RWPE2 (cell line): ENCODE measurements at regions not wholly inside any gene's neighbourhood (a gene's known extent, or its start where the extent isn't known, plus 50 kb on each side); places are given as distances from the start of the nearest gene placed in this dataset.

Source experiments
- ATAC-seq: fragments of 200-7000 bp; cut with Tn5 transposase; 3 replicates; pipeline ENCODE4 v1.9.1; 2021; ENCODE audit warnings: low read depth
- DNase-seq: peaks from one replicate; pipeline ENCODE4 v3.0.0-alpha.2; 2020; ENCODE audit warnings: low spot score
- H3K27ac ChIP-seq: fragments of 450-650 bp; 2 replicates; pipeline ENCODE4 v1.5.1; 2017; ENCODE audit warnings: mild to moderate bottlenecking; ENCODE audit not compliant: poor library complexity, severe bottlenecking
- H3K27me3 ChIP-seq: fragments of 250-450 bp; sonication (Bioruptor Pico); 2 replicates; pipeline ENCODE4 v1.5.1; 2021; ENCODE audit warnings: mild to moderate bottlenecking, moderate library complexity; ENCODE audit not compliant: insufficient read depth, poor library complexity, severe bottlenecking
- H3K36me3 ChIP-seq: fragments of 250-450 bp; sonication (Bioruptor Pico); 2 replicates; pipeline ENCODE4 v1.5.1; 2020; ENCODE audit warnings: low read depth, mild to moderate bottlenecking, moderate library complexity
- H3K4me1 ChIP-seq: fragments of 250-450 bp; sonication (Bioruptor Pico); 2 replicates; pipeline ENCODE4 v1.5.1; 2021; ENCODE audit warnings: mild to moderate bottlenecking, moderate library complexity; ENCODE audit not compliant: insufficient read depth, poor library complexity, severe bottlenecking
- H3K4me3 ChIP-seq: fragments of 250-450 bp; sonication (Bioruptor Pico); 2 replicates; pipeline ENCODE4 v1.5.1; 2021; ENCODE audit warnings: mild to moderate bottlenecking, moderate library complexity; ENCODE audit not compliant: severe bottlenecking
- H3K9me3 ChIP-seq: fragments of 250-450 bp; sonication (Bioruptor Pico); 2 replicates; pipeline ENCODE4 v1.5.1; 2021; ENCODE audit warnings: mild to moderate bottlenecking, moderate library complexity; ENCODE audit not compliant: severe bottlenecking
- TF ChIP-seq, protein P1 (sequence below): fragments of 450-650 bp; IDR thresholded peaks from one replicate; pipeline ENCODE4 v1.5.1; 2017; ENCODE audit warnings: mild to moderate bottlenecking, moderate library complexity; ENCODE audit not compliant: poor library complexity, severe bottlenecking

DNA sequence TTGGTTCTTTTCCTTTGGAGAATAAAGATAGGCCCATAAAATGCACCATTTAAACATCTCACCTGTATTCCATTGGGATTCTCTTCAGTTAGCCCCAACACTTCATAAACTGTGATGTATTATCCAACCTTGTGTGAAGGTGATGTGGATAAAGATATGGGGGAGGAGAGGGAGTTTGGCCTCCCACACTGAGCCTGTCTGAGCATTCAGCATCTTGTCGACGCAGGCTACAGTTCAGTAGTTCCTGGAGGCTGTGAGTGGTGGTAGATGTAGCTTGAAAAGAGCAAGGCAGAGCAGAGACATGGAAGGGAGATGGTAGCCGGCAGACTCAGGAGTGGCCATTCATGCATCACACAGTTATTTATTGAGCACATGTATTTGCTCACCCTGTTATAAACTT, 292.4 kb upstream of the PITX2 start:
- Histone ChIP-seq H3K4me3 (no peak overlapping the region), H3K27ac (no peak overlapping the region), H3K9me3 (no peaks in the 10 kb centered on the region), H3K27me3 (no peaks in the 10 kb centered on the region), H3K4me1 (no peaks in the 10 kb centered on the region), H3K36me3 (no peaks in the 10 kb centered on the region)
- TF ChIP-seq, protein P1, sequence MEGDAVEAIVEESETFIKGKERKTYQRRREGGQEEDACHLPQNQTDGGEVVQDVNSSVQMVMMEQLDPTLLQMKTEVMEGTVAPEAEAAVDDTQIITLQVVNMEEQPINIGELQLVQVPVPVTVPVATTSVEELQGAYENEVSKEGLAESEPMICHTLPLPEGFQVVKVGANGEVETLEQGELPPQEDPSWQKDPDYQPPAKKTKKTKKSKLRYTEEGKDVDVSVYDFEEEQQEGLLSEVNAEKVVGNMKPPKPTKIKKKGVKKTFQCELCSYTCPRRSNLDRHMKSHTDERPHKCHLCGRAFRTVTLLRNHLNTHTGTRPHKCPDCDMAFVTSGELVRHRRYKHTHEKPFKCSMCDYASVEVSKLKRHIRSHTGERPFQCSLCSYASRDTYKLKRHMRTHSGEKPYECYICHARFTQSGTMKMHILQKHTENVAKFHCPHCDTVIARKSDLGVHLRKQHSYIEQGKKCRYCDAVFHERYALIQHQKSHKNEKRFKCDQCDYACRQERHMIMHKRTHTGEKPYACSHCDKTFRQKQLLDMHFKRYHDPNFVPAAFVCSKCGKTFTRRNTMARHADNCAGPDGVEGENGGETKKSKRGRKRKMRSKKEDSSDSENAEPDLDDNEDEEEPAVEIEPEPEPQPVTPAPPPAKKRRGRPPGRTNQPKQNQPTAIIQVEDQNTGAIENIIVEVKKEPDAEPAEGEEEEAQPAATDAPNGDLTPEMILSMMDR, result no peak
- DNase-seq (no peak), ATAC-seq (no peak)

DNA sequence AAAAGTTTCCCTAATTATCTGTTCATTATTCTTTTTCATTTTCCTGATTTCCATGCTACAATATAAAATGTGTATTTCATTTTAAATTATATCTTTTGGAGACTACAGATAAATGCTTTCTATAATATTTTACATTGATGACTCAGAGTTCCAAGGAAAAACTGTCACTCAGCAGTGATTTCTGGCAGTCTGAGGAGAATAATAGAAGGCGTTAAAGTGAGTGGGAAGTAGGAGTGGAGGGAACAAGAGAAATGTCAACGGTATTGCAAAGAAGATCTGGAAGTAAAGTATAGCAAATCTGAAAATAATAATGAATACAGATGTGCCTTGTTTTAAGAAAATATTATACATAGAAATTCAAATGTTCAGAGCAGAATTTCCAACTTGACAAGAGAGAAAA, 293.6 kb upstream of the PITX2 start:
- TF ChIP-seq, protein P1, result no peak
- no peaks in the 10 kb centered on the region for H3K9me3 ChIP-seq
- no peak overlapping the region for H3K4me3 ChIP-seq
- no peak overlapping the region for H3K27ac ChIP-seq
- no peaks in the 10 kb centered on the region for H3K27me3 ChIP-seq
- no peak for DNase-seq
- no peak for ATAC-seq
- no peaks in the 10 kb centered on the region for H3K36me3 ChIP-seq
- no peaks in the 10 kb centered on the region for H3K4me1 ChIP-seq

DNA sequence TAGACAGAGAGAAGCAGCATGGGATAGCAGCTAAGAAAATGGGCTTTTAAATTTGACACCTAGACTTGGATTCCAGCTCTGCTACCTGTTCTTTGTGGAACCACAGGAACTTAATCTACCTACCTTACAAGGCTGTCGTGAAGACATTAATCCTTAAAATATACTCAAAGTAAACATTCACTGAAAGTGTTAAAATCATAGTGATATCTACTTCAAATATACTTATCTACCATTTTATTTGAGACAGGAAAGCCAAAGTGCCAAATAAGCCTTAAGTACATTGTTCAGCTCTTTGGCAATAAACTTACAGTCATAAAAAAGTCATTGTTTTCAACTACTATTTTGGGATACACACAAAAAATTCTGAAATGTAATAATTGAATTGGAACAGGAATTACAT, 295.0 kb upstream of the PITX2 start:
- H3K4me1 ChIP-seq, result no peaks in the 10 kb centered on the region
- H3K27me3 ChIP-seq, result no peaks in the 10 kb centered on the region
- TF ChIP-seq, protein P1, result no peak
- no peaks in the 10 kb centered on the region for H3K9me3 ChIP-seq
- H3K27ac ChIP-seq, result no peak overlapping the region
- H3K36me3 ChIP-seq, result no peaks in the 10 kb centered on the region
- no peak overlapping the region for H3K4me3 ChIP-seq
- ATAC-seq (no peak), DNase-seq (no peak)

DNA sequence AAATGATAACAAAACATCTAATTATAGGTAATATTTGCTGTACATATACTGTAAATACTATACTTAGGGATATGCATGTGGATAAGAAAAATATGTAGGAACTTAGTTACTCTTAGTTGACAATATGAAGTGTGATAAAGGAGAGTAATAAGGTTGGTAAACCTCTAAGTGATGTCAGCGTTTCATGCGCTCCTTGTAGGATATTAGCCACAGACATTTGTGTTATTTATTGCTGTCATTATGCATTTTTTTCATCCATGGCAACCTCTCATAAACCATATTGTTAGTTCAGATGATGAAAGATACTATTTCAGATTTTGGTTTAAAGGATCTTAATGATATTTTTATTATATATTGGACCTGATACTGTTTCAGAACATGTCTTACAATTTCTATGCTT, 298.1 kb upstream of the PITX2 start:
- H3K4me1 ChIP-seq, result no peaks in the 10 kb centered on the region
- no peaks in the 10 kb centered on the region for H3K36me3 ChIP-seq
- no peaks in the 10 kb centered on the region for H3K9me3 ChIP-seq
- DNase-seq, result no peak
- H3K27ac ChIP-seq, result no peak overlapping the region
- ATAC-seq, result no peak
- TF ChIP-seq, protein P1, result no peak
- no peak overlapping the region for H3K4me3 ChIP-seq
- H3K27me3 ChIP-seq, result no peaks in the 10 kb centered on the region

DNA sequence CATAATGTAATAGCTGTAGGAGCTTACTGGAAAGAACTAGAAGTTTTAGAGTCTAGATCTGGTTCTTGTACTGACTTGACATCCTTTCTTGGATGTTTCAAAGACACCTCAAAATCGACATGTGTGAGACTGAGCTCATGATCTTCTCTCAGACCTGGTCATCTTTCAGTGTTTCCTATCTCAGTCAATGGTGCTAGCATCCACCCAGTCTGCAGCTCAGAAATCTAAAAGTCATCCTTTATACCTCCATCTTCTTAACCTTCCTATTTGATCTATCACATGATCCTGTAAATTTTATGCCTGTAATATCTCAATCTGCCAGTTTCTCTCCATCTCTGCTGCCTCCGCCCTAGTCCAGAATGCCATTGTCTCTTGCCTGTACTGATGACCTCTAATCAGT, 301.9 kb upstream of the PITX2 start:
- Histone ChIP-seq H3K4me1 (no peaks in the 10 kb centered on the region), H3K27me3 (peaks cover 4% of the 10 kb centered on the region), H3K9me3 (no peaks in the 10 kb centered on the region), H3K4me3 (no peak overlapping the region), H3K36me3 (no peaks in the 10 kb centered on the region), H3K27ac (no peak overlapping the region)
- DNase-seq, result no peak
- no peak for ATAC-seq
- TF ChIP-seq, protein P1, result no peak
